Heart left ventricle (tissue), 16 donors: ENCODE measurements at regions not wholly inside any gene's neighbourhood (a gene's known extent, or its start where the extent isn't known, plus 50 kb on each side); places are given as distances from the start of the nearest gene placed in this dataset.

ENCODE experiments used
- ATAC-seq, 4 donors: fragments of 200-7000 bp; cut with Tn5 transposase; one replicate each; pipeline ENCODE4 v1.9.1; 2020 to 2022; ENCODE audit warnings: moderate library complexity in 4 of 4, mild to moderate bottlenecking in 3 of 4, moderate number of reproducible peaks in 1 of 4
- DNase-seq, 5 donors: peaks; one replicate each; pipeline ENCODE4 v3.0.0-alpha.2; 2020
- H3K27ac ChIP-seq, 12 donors: fragments of 200-600 bp; sonication (generic) in 4 of 12; one replicate each; pipeline versions ENCODE4 v1.5.0 to v1.8.0; 2016 to 2022; ENCODE audit warnings: mild to moderate bottlenecking in 2 of 12
- H3K27me3 ChIP-seq, 9 donors: fragments of 200-600 bp; sonication (generic) in 2 of 9; one replicate each; pipeline versions ENCODE4 v1.5.1 to v1.8.0; 2016 to 2022; ENCODE audit warnings: mild to moderate bottlenecking in 3 of 9
- H3K36me3 ChIP-seq, 9 donors: fragments of 200-600 bp; sonication (generic) in 2 of 9; one replicate each; pipeline versions ENCODE4 v1.5.0 to v1.8.0; 2018 to 2022; ENCODE audit warnings: mild to moderate bottlenecking in 2 of 9
- H3K4me1 ChIP-seq, 12 donors: fragments of 200-600 bp; sonication (generic) in 4 of 12; one replicate each; pipeline versions ENCODE4 v1.5.0 to v1.8.0; 2016 to 2022; ENCODE audit warnings: mild to moderate bottlenecking in 3 of 12
- H3K4me3 ChIP-seq, 12 donors: fragments of 200-600 bp; sonication (generic) in 4 of 12; one replicate each; pipeline versions ENCODE4 v1.5.0 to v1.8.0; 2017 to 2022; ENCODE audit warnings: mild to moderate bottlenecking in 9 of 12, moderate library complexity in 4 of 12
- H3K9me3 ChIP-seq, 12 donors: fragments of 200-600 bp; sonication (generic) in 4 of 12; one replicate each; pipeline versions ENCODE4 v1.5.0 to v1.8.0; 2016 to 2022; ENCODE audit warnings: mild to moderate bottlenecking in 1 of 12
- POLR2A ChIP-seq, 2 donors: fragments of 450-650 bp; IDR thresholded peaks; one replicate each; pipeline ENCODE4 v1.6.1; 2017; ENCODE audit warnings: antibody characterized with exemption in 2 of 2, mild to moderate bottlenecking in 2 of 2, moderate library complexity in 2 of 2
- WGBS, 4 donors: extraction: QIAGEN DNeasy Blood & Tissue Kit in 2 of 4; methylation state at CpG; one replicate each; pipeline versions ENCODE4 v1.1.5 to v1.1.7; 2013 to 2018; 5-methylcytosine and 5-hydroxymethylcytosine counted together
- intact Hi-C, 10 donors: fragments of 100-400 bp; cut with DNase I; formaldehyde crosslinking; loops; one replicate each; pipeline versions ENCODE4 v1.11.1 to v1.14.2; 2022
- TF ChIP-seq, protein P1 (sequence below), 12 donors: fragments of 200-600 bp; sonication (generic) in 4 of 12; IDR thresholded peaks; one replicate each; pipeline versions ENCODE4 v1.5.0 to v1.8.0; 2018 to 2022; ENCODE audit warnings: antibody characterized with exemption in 12 of 12, mild to moderate bottlenecking in 5 of 12
- donor health status: ischemic (EF 13 %, LVEDD 7.1; RV severe dilation, severe dysfunction).
- donor health status: healthy with polysubstance abuse.
- donor health status: DM: no; HTN: yes; CAD: no.
- donor health status: DM: no; HTN: no; CAD: no.
- donor health status: ischemic (EF 25% LVEDD 6.9; RV normal size, moderate dysfunction).
- donor health status: ischemic (EF 25% LVEDD 5.7; RV mildly dilated, moderate dysfunction).
- donor health status: healthy.
- donor health status: DM: yes; HTN: yes; CAD: no.
- donor health status: ischemic (EF 35%, LVEDD 5.7; RV mildly dilated, moderate dysfunction).
- donor health status: nonischemic (EF 11% LVEDD 7.7; RV severe dilation, severe dysfunction).
- donor health status: DM: yes; HTN: yes; CAD: no.
- donor health status: PGD.
- donor health status: ischemic (EF 29% LVEDD 5.4; RV normal size, mild dysfunction).
- donor health status: nonischemic (EF 23%, LVEDD 6.1; RV moderate dilation, normal function).

DNA sequence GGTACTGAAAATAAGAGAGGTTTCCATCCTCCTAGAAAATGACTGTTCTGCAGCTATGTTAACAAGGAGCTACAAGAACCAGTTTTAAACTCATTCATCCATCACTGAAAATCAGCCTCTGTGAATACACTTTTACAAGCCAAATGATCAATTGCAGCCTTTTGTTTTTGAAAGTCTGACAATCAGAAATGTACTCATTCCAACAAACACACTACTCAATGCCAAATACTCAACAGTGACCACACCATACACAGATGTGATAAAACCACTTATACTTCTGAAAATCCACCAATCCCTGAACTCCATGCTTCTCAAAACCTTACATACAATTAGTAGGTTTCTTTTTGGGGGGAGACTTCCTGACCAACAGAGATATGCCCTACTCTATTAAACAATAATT, 663.9 kb upstream of the CHAC2 start:
- TF ChIP-seq, protein P1, sequence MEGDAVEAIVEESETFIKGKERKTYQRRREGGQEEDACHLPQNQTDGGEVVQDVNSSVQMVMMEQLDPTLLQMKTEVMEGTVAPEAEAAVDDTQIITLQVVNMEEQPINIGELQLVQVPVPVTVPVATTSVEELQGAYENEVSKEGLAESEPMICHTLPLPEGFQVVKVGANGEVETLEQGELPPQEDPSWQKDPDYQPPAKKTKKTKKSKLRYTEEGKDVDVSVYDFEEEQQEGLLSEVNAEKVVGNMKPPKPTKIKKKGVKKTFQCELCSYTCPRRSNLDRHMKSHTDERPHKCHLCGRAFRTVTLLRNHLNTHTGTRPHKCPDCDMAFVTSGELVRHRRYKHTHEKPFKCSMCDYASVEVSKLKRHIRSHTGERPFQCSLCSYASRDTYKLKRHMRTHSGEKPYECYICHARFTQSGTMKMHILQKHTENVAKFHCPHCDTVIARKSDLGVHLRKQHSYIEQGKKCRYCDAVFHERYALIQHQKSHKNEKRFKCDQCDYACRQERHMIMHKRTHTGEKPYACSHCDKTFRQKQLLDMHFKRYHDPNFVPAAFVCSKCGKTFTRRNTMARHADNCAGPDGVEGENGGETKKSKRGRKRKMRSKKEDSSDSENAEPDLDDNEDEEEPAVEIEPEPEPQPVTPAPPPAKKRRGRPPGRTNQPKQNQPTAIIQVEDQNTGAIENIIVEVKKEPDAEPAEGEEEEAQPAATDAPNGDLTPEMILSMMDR (IDR thresholded peaks at IDR 0.05) = no peak
- no peak for TF ChIP-seq POLR2A (IDR thresholded peaks at IDR 0.05)
- Histone ChIP-seq H3K9me3 (no peaks in the 10 kb centered on the region), H3K27ac (no peak overlapping the region), H3K4me3 (no peak overlapping the region), H3K27me3 (no peaks in the 10 kb centered on the region), H3K4me1 (no peaks in the 10 kb centered on the region), H3K36me3 (no peaks in the 10 kb centered on the region)
- DNase-seq (no peak), ATAC-seq (no peak)
- intact Hi-C loops = no loop called here

DNA sequence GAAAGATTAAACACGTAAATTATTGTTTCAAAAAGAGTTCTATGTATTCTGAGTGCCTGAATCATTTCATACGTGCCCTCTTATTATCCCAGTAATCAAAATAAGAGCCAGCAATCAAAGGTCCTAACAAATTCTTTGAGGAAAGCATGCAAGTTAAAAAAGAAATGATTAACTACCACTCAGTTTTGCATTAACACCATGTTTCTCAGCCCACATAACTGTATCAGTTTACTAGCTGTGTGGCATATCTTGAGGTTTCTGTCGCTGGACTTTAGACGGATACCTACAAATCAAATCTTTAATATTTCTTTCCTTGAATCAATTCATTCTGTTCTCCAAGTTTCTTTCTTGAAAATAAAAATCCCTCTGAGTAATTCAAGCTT, 668.9 kb upstream of the CHAC2 start:
- Histone ChIP-seq H3K4me1 (no peaks in the 10 kb centered on the region), H3K36me3 (no peaks in the 10 kb centered on the region), H3K27me3 (no peaks in the 10 kb centered on the region), H3K27ac (no peak overlapping the region), H3K4me3 (no peak overlapping the region), H3K9me3 (no peaks in the 10 kb centered on the region)
- ATAC-seq (no peak), DNase-seq (no peak)
- TF ChIP-seq, protein P1 (IDR thresholded peaks at IDR 0.05) = no peak
- TF ChIP-seq POLR2A (IDR thresholded peaks at IDR 0.05) = no peak
- intact Hi-C loops = no loop called here
- WGBS, 4 donors = 88 to 91% (median 89%) methylated on average over 4 of the region's 4 CpGs

DNA sequence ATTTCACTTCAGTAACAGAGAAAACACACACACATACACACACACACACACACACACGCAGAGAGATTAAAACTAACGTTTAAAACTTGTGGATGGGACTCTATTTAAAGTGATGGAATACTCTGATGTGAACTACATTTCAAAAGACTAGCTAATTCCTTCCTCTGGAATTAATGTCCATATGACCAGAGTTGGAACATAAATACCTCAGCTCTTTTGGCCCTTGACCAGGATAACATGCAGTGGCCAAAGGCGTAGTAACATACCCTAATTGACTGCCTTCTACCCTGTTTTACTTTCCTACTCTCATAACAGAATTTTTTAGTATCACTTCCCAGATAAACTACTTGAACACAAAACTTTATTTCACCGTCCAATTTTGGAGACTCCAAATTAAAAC, 671.3 kb upstream of the CHAC2 start:
- no peak overlapping the region for H3K27ac ChIP-seq
- WGBS, 4 donors = 65 to 72% (median 71%) methylated on average over 4 of the region's 4 CpGs
- H3K27me3 ChIP-seq = no peaks in the 10 kb centered on the region
- no peak overlapping the region for H3K4me3 ChIP-seq
- TF ChIP-seq, protein P1 (IDR thresholded peaks at IDR 0.05) = no peak
- no peak for TF ChIP-seq POLR2A (IDR thresholded peaks at IDR 0.05)
- no peaks in the 10 kb centered on the region for H3K36me3 ChIP-seq
- no peaks in the 10 kb centered on the region for H3K4me1 ChIP-seq
- no peaks in the 10 kb centered on the region for H3K9me3 ChIP-seq
- intact Hi-C loops = no loop called here
- DNase-seq = no peak
- ATAC-seq = no peak

DNA sequence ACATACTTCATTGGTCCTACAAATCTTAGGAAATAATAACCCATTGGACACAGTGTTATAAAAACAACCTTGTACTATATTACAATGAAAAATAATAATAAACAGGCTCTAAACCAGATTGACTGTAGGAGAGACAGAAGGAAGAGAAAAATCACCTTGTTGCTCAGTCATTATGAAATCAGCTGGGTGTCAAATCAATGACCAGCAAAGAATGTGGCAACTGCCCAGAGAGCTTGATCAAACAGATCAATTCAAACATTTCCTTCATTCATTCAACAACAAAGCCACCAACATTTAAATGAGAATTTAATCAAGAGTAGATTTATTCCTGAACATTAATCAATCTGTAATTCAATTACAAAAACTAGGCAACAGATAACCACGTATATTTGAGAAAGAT, 671.9 kb upstream of the CHAC2 start:
- DNase-seq (no peak), ATAC-seq (no peak)
- 73 to 90% (median 85%) methylated on average over 1 of the region's 1 CpG for WGBS, 4 donors
- Histone ChIP-seq H3K27ac (no peak overlapping the region), H3K4me1 (no peaks in the 10 kb centered on the region), H3K9me3 (no peaks in the 10 kb centered on the region), H3K36me3 (no peaks in the 10 kb centered on the region), H3K4me3 (no peak overlapping the region), H3K27me3 (no peaks in the 10 kb centered on the region)
- intact Hi-C loops = no loop called here
- TF ChIP-seq, protein P1 (IDR thresholded peaks at IDR 0.05) = no peak
- TF ChIP-seq POLR2A (IDR thresholded peaks at IDR 0.05) = no peak
